ENCODE measurements at regions not wholly inside any gene's neighbourhood (a gene's known extent, or its start where the extent isn't known, plus 50 kb on each side); places are given as distances from the start of the nearest gene placed in this dataset.

GRCh38 chr12:63222582-63222981, 71.6 kb upstream of the AVPR1A start:
- TF ChIP-seq NFIC (IDR thresholded peaks at IDR 0.05), result no peak
- no peak for TF ChIP-seq MAX (IDR thresholded peaks at IDR 0.05)
- TF ChIP-seq FOXM1 (IDR thresholded peaks at IDR 0.05; ENCODE audit: borderline replicate concordance, low read depth), result no peak
- TF ChIP-seq EP300 (IDR thresholded peaks at IDR 0.05; ENCODE audit: borderline replicate concordance), result no peak
- no peak for TF ChIP-seq YY1 (IDR thresholded peaks at IDR 0.05; ENCODE audit: low read depth)
- TF ChIP-seq TAF1 (IDR thresholded peaks at IDR 0.05; ENCODE audit: low read depth), result no peak
- TF ChIP-seq TEAD4 (IDR thresholded peaks at IDR 0.05), result no peak
- no peak for TF ChIP-seq CEBPB (IDR thresholded peaks at IDR 0.05)
- no peak for TF ChIP-seq TCF12 (IDR thresholded peaks at IDR 0.05; ENCODE audit: low read depth)
- TF ChIP-seq REST (IDR thresholded peaks at IDR 0.05; ENCODE audit: low read depth), result no peak
- TF ChIP-seq EGR1 (IDR thresholded peaks at IDR 0.05), result no peak
- no peak for TF ChIP-seq RAD21 (IDR thresholded peaks at IDR 0.05; ENCODE audit: low read depth)
- no peak for TF ChIP-seq USF1 (IDR thresholded peaks at IDR 0.05)
- no peak for TF ChIP-seq CREB1 (IDR thresholded peaks at IDR 0.05; ENCODE audit: low read depth)
- TF ChIP-seq ZBTB7A (IDR thresholded peaks at IDR 0.05; ENCODE audit: low read depth), result no peak

GRCh38 chr12:63220921-63221320, 69.9 kb upstream of the AVPR1A start:
- TF ChIP-seq RAD21 (IDR thresholded peaks at IDR 0.05; ENCODE audit: low read depth) (no peak), CEBPB (IDR thresholded peaks at IDR 0.05) (no peak), CREB1 (IDR thresholded peaks at IDR 0.05; ENCODE audit: low read depth) (no peak), USF1 (IDR thresholded peaks at IDR 0.05) (no peak), EP300 (IDR thresholded peaks at IDR 0.05; ENCODE audit: borderline replicate concordance) (no peak)

GRCh38 chr12:63212316-63212715, 61.3 kb upstream of the AVPR1A start:
- TF ChIP-seq EGR1 (IDR thresholded peaks at IDR 0.05), result no peak
- TF ChIP-seq ZBTB7A (IDR thresholded peaks at IDR 0.05; ENCODE audit: low read depth), result no peak
- no peak for TF ChIP-seq CEBPB (IDR thresholded peaks at IDR 0.05)
- no peak for TF ChIP-seq CREB1 (IDR thresholded peaks at IDR 0.05; ENCODE audit: low read depth)
- no peak for TF ChIP-seq TEAD4 (IDR thresholded peaks at IDR 0.05)
- no peak for TF ChIP-seq YY1 (IDR thresholded peaks at IDR 0.05; ENCODE audit: low read depth)
- TF ChIP-seq REST (IDR thresholded peaks at IDR 0.05; ENCODE audit: low read depth), result no peak
- no peak for TF ChIP-seq TCF12 (IDR thresholded peaks at IDR 0.05; ENCODE audit: low read depth)
- TF ChIP-seq USF1 (IDR thresholded peaks at IDR 0.05), result no peak
- TF ChIP-seq FOXM1 (IDR thresholded peaks at IDR 0.05; ENCODE audit: borderline replicate concordance, low read depth), result no peak
- TF ChIP-seq TAF1 (IDR thresholded peaks at IDR 0.05; ENCODE audit: low read depth), result no peak
- no peak for TF ChIP-seq MAX (IDR thresholded peaks at IDR 0.05)
- no peak for TF ChIP-seq NFIC (IDR thresholded peaks at IDR 0.05)
- TF ChIP-seq EP300 (IDR thresholded peaks at IDR 0.05; ENCODE audit: borderline replicate concordance), result no peak

- no peak for TF ChIP-seq FOXM1 (IDR thresholded peaks at IDR 0.05; ENCODE audit: borderline replicate concordance, low read depth)
- no peak for TF ChIP-seq RAD21 (IDR thresholded peaks at IDR 0.05; ENCODE audit: low read depth)
- no peak for TF ChIP-seq CEBPB (IDR thresholded peaks at IDR 0.05)
- no peak for TF ChIP-seq ZBTB7A (IDR thresholded peaks at IDR 0.05; ENCODE audit: low read depth)
- TF ChIP-seq EGR1 (IDR thresholded peaks at IDR 0.05), result no peak
Observed at GRCh38 chr12:63208956-63209355, 58.0 kb upstream of the AVPR1A start.

- TF ChIP-seq REST (IDR thresholded peaks at IDR 0.05; ENCODE audit: low read depth) (no peak), FOXM1 (IDR thresholded peaks at IDR 0.05; ENCODE audit: borderline replicate concordance, low read depth) (no peak), NFIC (IDR thresholded peaks at IDR 0.05) (no peak), TAF1 (IDR thresholded peaks at IDR 0.05; ENCODE audit: low read depth) (no peak), EGR1 (IDR thresholded peaks at IDR 0.05) (no peak), CEBPB (IDR thresholded peaks at IDR 0.05) (no peak), MAX (IDR thresholded peaks at IDR 0.05) (no peak), EP300 (IDR thresholded peaks at IDR 0.05; ENCODE audit: borderline replicate concordance) (no peak), USF1 (IDR thresholded peaks at IDR 0.05) (no peak), TCF12 (IDR thresholded peaks at IDR 0.05; ENCODE audit: low read depth) (no peak)
Observed at GRCh38 chr12:63206909-63207308, 55.9 kb upstream of the AVPR1A start.
